HL-60/S4 treated with phorbol 12-myristate 13-acetate at 8.2 ng/mL for 4 days and 3 days (cell line): ENCODE measurements at regions not wholly inside any gene's neighbourhood (a gene's known extent, or its start where the extent isn't known, plus 50 kb on each side); places are given as distances from the start of the nearest gene placed in this dataset.
"Not testable (repeated sequence)": the region's sequence is repeated elsewhere in the genome, so short reads cannot be mapped to it uniquely, and the experiment has no call there.

Experiments
- in situ Hi-C: fragments of 300-500 bp; cut with MboI; formaldehyde crosslinking; loops from 2 replicates; pipeline ENCODE4 v1.15.0; 2022; ENCODE audit warnings: low sequenced_read_pairs

DNA sequence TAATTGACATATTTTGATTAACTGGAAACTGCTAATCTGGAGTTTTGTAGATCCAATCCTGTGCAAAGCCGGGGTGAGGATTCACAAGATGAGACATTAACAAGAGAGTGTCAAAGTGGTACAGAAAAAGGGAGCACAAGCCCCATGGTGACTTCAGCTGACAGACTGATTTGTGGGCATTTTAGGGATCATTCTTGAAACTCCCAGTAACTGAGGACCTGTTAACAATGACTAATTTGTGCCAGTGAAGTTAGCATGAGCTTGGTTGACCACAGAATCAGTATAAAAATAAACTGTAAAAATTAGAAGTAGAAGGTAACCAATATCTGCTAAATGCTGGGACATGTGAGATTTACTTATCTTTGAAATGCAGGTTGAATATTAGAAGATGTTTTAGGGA is 1578.3 kb downstream of the EFNA5 start:
- in situ Hi-C loops, result no loop called here

DNA sequence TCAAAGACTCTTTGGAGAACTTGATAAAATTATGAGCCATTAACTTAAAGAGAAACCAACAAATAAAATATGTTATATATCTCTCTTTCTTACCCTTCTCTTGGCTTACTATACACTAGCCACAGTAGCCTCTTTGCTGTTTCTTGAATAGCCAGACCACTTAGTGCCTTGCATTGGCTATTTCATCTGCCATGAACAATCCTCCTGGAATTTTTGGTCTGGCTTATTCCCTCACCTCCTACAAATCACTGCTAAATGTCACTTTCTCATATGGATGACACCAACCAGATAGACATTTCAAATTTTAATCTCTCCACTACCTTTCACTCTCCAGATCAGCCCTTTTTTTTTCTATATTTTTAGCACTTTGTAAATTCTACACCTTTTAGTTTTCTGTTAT is 1581.7 kb downstream of the EFNA5 start:
- in situ Hi-C loops, result no loop called here

DNA sequence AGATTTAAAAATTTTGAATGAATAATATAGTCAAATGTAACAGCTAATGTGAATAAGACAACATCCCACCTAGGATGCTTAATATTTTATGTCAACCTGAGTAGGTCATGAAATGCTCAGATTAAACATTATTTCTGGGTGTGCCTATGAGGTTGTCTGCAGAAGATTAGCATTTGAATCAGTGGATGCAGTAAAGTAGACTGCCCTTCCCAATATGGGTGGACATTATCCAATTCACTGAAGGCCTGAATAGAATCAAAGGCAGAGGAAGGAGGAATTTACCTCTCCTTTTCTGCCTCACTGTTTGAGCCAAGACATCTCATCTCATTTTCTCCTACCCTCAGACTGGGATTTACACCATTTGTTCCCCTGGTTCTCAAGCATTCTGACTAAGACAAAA is 1582.3 kb downstream of the EFNA5 start:
- in situ Hi-C loops, result no loop called here

DNA sequence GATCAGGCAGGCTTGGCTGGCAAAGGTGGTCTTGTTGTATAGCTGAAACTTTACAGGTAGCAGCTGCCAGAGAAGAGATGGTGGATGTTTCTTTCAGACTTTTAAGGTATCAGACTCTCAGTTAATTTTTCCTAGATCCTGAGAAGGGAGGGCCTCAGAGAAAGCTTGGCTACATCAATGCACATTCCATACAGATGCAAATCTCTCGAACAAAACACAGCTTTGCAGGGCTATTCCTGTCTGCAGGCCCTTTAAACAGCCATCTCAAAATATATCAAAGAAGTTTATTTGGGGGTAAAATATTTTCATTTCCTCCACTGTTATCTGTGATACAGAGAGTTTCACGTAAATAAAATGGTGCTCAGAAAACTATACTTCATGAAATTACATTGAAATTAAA is 1584.4 kb downstream of the EFNA5 start:
- in situ Hi-C loops, result no loop called here

DNA sequence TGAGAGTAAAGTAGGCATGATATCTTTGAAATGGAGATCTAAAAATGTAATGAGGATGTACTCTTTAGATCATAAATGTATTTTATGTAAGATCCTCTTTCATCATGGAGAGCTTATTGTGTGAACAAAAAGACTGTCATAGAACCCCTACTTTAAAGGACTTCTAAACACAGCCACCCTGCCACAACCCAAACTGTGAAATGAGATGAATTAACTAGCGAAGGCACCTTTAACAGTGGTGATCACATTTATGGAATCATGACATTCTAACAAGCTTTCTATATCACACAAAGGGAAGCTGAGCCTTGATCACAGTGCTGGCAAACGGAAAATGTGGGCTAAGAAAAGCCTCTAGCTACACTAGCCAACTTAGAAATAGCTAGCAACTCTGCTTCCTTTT is 1585.2 kb downstream of the EFNA5 start:
- in situ Hi-C loops, result no loop called here

DNA sequence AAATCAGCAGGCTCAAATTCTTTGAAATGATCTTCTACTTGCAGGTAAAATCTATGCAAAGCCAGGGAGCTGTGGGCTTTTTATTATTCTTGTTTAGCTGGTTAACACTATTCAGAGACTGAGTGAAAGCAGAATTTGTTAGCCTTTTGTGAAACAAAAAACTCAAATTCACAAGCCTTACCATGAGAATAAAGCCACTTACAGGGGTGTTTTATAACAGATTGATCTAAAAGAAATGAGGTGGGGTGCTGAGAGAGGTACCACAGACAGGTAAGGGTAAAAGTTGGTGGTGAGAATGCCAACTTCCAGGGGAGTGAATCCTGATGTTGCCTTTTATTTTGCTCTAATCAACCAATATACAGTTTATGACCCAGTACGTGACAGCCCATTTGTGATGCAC is 1585.6 kb downstream of the EFNA5 start:
- in situ Hi-C loops, result no loop called here

DNA sequence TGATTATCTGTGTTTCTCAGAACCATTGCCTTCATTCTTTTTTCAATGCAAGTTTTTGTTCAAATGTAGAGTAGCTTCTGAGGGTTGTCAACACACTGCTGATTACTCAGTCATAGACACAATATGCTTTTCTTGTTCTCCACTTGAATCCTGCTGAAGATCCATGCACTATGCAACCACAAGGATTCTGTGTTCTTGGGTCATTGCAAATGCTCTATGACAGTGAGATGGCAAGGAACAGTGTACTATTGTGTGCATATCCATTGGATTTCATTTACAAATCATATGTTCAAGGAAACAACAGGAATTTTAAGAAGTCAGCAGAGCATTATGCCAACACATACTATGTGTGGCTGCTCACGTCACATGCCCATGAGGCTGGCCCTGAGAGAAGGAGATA is 1590.2 kb downstream of the EFNA5 start:
- in situ Hi-C loops, result no loop called here

DNA sequence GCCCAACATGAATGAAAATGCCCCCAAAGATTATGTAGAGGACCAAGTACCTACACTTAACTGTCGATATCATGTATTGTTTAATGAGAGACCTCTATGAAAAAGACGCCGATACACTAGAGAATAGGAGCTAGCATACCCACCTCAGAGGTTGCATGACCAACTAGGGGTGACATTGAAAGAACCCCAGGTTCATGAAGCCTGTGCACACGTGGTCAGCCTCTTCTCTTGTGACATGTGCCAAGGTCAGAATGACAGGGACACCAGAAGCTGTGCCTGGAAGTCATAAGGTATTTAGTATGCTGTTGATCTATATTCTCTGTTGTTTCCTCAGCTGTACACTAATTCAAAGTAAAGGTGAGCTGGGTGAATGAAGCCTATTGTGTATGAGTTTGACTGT is 1594.1 kb downstream of the EFNA5 start:
- in situ Hi-C loops, result no loop called here

DNA sequence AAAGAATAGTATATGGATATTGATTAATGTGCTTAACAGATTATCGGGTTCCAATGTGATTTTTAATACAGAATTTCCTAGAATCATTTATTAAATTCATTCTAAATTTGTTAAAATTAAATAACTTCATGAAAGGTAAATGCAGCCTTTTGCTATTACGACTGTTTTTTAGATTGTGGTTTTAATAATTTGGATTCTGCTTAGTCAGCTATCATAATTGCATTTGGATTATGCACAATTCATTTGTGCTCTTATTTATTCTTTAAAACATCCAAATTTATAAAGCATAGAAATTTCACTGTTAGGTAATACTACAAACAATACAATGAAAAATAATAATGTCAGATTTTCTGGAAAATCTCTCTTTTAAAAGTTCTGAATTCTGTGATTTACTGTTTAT is 1598.5 kb downstream of the EFNA5 start:
- in situ Hi-C loops, result no loop called here

DNA sequence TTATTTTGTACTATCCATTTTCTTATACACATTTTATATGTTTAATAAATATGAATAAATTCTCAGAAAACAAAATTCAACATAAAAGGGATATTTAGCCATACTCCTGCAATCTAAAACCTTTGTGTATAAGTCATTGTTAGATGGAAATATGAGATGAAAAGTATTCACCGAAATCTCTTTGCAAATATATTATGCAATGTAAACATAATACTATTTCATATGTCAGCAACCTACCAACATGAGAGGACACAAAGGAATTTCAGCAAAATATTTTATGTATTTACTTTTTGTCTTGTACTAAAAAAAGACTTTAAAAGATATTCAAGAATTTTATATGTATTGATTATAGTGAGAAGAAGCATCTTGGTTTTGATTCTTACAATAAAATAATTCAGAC is 1623.4 kb downstream of the EFNA5 start:
- in situ Hi-C loops, result no loop called here

DNA sequence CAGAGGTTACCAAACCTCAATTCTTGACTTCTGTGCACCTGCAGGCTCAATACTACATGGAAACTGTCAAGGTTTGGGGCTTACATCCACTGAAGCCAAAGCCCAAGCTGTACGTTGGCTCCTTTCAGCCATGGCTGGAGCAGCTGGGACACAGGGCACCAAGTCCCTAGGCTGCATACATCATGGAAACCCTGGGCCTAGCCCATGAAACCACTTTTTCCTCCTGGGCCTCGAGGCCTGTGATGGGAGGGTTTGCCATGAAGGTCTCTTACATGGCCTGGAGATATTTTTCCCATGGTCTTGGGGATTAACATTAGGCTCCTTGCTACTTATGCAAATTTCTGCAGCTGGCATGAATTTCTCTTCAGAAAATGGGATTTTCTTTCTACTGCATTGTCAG is 1638.7 kb downstream of the EFNA5 start:
- in situ Hi-C loops, result not testable (repeated sequence)

DNA sequence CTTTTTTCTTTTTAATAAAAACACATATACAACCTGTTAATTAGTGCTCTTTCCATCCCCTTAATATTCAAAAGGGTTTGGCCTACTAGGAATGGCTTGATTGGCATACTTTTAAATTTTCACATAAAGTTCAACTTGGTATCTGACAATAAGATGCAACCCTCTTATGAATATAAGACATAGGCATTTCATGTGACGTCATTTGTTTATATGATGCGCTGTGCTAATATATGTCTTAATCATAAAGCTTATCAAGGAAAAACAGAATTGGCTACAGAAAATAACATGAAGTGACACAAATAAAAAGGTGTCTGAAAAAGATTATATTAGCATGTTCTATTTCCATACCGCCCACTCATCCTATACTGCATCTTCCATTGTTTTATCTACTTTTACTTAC is 1642.4 kb downstream of the EFNA5 start:
- in situ Hi-C loops, result no loop called here

DNA sequence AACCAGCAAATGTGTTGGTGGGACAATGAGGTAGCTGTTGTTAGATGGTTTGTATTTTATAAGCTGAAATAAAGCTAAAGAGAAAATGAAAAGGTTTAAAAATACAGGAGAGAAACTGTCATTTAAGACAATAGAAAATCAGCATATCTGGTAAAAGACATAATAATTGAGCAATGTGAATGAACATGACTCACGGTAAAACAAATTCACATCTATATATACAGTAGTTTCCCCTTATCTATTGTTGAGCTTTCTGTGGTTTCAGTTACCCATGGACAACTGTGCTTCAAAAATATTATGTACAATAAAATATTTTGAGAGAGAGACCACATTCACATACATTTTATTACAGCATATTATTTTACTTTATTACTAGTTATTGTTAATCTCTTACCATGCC is 1649.8 kb downstream of the EFNA5 start:
- in situ Hi-C loops, result no loop called here

DNA sequence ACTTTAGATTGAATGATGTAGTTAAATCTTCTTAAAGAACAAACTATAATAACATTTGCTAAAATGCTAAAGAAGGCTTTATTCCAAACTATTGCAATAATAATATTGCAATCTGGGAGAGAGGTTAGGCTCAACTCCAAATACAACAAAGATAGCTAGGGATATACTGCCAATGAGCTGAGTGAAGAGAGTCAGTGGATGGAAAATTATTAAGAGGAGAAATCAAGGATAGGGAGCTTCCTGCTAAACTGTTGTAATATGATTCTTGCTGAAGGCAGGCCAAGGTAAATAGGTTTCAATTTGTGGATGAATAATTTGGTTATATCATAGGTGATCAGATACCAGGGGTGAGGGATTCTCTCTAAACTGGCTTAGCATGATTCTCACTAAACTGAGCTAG is 1651.5 kb downstream of the EFNA5 start:
- in situ Hi-C loops, result no loop called here

DNA sequence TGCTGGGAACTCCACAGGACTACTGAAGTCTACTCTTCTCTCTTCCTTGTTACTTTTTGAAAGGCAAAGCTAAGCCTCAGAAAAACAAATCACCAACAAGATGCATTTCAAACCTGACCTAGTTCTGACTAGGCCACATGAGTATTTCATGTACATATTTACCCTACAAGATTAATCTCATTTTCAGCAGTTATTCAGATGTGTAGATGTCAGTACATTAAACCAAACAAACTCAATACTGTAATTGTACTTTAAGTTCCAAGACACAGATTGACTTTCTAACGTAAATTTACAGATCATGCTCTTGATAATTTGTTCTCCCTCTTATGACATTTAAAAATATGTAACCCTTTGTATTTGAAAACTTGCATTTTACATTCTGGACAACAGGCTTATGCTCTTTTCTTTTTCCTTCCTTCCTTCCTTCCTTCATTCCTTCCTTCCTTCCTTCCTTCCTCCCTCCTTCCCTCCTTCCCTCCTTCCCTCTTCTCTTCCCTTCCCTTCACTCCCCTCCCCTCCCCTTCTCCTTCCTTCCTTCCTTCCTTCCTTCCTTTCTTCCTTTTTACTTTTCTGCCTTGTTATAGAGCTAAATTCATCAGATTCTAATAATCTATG is 1653.4 kb downstream of the EFNA5 start:
- in situ Hi-C loops, result no loop called here

DNA sequence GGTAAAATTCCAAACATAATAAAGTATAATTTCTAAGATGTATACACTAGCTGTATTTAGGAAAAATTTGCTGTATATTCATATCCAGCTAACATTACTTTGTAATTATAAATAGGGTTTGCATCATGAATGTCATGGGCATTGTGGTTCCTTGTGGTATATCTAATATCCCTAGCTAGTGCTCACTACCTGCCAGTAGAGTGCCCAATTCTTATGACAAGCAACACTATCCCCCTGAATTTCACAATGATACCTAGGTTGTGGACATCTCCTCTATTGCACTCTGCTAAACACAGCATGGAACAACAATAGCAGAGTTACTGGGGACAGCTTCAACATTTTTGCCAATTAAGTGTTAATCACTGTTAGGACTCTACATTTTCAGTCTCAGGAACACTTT is 1656.5 kb downstream of the EFNA5 start:
- in situ Hi-C loops, result no loop called here

DNA sequence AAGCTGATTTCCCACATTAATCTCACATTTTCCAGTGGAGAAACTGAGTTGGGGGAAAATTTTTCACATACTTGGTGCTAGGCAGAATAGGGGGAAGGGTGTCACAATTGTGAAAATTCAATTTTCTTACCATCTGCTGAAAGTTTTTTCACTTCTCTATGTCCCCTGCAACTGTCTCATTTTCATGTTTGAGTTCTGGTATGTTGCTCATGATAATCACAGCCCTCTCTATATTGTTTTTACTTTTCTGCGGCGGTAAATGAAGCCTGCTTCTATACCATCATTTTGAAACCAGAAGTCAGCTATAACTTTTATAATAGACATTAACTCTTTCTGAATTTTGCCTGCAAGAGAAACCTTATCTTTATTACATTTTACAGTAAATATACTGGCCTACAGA is 1664.5 kb downstream of the EFNA5 start:
- in situ Hi-C loops, result no loop called here

DNA sequence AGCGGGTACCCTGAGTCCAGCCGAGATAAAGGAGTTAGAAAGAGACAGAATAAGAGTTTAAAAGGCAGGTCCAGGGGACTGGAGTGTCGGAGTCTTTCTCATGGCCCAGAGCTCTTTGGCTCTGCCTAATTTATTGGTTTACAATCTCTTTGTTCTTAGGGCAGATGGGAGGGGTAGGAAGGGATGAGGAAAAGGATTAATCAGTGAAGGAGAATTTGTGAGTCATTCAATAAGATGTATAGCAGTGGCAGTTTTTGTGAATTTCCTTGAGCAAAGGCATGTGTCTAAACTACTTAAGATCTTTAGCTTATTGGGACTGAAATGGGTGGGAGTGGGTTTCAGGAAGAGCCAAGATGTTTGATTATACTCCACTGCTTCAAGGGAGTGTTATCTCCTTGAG is 1671.7 kb downstream of the EFNA5 start:
- in situ Hi-C loops, result not testable (repeated sequence)

DNA sequence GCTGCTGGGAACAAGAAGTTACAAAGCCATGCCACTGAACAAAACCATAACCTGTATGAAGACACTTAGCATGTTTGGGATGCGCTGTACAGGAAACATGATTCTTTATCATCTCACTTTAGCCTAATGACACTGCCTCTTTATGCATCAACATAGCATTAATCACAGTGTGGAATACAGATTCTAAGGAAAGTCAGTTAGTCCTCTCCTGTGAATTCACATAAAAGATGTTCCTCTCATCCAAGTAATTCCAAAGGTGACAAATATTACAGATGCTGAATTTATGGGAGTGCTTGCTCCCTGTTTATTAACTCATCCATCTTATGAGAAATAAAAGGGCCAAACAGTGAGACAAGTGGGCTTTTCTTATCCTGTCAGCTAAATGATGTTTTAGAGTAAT is 1677.7 kb downstream of the EFNA5 start:
- in situ Hi-C loops, result no loop called here

DNA sequence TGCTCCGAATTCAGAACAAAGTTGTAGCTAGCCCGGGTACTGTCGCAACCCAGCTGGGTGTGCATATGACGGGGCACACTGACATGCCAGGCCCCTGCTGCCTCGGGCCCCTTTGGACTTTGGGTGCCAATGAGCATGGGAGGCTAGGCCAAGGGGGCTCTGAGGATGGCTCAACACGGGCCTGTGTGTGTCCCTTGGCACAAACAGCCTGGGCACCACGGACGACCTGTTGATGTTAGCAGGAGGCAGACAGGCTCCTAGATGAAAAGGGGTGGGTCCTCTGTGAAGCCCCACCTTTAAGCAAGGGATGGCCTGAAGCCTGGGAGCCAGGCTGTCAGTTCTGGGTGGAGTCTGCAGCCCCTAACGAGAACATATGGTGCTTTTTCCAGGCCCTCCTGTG is 1688.2 kb downstream of the EFNA5 start:
- in situ Hi-C loops, result no loop called here

DNA sequence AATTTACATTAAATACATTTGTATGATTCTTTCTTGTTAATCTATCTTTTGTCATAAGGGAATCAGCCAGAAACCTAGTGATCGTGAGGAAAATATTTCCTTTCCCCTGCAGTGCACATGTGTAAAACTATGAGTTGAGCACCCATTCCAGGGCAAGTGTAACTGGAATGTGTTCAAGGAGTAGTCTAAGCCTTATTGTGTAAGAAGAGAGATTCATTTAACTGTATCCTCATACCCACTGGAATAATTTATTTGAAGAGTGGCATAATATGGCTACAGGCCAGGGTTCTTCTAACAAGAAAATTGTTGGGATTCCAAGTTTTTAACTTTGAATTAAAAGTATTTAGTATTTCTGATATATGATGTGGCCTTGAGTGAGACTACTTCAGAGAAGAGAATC is 1692.7 kb downstream of the EFNA5 start:
- in situ Hi-C loops, result no loop called here

DNA sequence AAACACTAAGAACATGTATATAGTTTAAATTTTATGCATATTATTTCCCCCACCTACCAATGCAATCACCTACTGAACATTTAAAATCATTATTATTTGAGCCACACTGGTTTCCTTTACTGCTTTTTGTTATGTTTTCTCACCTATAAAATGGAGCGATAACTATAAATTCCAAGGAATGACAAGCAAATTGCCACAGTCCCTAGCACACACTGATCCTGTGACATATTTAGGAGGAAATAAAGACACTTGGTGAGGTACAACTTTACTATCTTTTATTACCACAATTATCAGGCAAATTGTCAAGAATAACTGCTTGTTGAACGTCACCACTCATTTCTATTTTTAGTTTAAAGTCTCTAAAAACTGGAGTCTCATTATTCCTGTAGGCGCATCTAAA is 1693.6 kb downstream of the EFNA5 start:
- in situ Hi-C loops, result no loop called here

DNA sequence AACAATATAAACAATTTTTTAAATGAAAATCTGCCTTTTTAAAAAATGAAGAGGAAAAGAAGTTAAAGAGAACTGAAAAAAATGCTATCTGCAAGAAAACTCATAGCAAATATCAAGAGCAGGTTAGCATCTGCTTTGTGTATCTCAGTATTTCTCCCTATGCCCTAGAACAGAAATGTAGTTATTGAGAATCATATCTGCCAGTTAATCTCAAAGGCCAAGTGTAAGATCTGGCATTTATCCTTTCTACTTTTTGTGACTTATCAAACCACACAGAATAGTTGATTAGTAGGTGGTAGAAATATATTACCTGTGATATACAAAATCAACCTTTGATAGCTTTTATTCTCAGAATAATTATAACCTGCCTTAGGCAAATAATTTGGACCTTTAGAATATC is 1699.8 kb downstream of the EFNA5 start:
- in situ Hi-C loops, result no loop called here

DNA sequence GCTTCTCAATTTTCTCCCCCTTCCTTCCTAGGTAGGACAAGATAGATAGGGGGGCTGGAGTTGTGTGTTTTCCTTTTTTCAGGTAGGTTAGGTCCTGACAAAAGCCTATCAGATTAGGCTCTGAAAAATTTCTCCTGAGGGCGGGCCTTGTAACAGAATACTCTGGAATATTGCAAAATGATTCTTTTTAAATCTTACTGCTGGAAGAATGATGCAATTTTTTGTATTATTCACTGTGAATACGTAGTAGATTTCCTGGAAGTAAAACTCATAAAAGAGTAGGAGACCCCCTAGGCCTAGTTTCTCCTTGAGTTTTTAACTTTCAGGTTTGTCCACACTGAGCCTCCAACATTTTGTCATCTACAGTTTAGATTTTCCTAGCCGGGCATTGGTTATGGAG is 1701.8 kb downstream of the EFNA5 start:
- in situ Hi-C loops, result no loop called here
